WI38 (cell line): ENCODE measurements at regions not wholly inside any gene's neighbourhood (a gene's known extent, or its start where the extent isn't known, plus 50 kb on each side); places are given as distances from the start of the nearest gene placed in this dataset.

ENCODE experiments used
- H3K4me3 ChIP-seq: 2 replicates; pipeline ENCODE4 v1.5.1; 2011; ENCODE audit warnings: low read depth, mild to moderate bottlenecking, control low read depth, low read length
- TF ChIP-seq, protein P1 (sequence below): IDR thresholded peaks from 2 replicates; pipeline ENCODE4 v1.5.1; 2012; ENCODE audit warnings: low read depth, mild to moderate bottlenecking, control low read depth, low read length

DNA sequence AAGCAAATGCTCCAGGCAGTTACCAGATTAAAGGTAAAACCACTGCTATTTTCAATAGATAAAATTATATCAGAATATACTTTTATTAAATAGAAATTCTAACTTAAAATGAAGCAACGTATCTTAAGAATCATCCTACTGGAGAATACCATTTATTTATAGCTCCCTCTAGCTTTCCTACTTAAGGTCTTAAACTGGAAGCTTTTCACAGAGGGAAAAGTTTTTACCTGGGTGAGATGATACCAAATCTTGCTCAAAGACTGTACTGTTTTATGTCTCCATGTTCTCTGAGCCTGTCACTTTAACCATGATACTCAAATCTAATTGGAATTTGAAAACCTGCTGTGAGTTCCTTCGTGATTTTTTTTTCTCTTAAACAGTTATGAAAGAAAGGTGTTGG lies 291.8 kb downstream of the AASDHPPT start:
- TF ChIP-seq, protein P1, sequence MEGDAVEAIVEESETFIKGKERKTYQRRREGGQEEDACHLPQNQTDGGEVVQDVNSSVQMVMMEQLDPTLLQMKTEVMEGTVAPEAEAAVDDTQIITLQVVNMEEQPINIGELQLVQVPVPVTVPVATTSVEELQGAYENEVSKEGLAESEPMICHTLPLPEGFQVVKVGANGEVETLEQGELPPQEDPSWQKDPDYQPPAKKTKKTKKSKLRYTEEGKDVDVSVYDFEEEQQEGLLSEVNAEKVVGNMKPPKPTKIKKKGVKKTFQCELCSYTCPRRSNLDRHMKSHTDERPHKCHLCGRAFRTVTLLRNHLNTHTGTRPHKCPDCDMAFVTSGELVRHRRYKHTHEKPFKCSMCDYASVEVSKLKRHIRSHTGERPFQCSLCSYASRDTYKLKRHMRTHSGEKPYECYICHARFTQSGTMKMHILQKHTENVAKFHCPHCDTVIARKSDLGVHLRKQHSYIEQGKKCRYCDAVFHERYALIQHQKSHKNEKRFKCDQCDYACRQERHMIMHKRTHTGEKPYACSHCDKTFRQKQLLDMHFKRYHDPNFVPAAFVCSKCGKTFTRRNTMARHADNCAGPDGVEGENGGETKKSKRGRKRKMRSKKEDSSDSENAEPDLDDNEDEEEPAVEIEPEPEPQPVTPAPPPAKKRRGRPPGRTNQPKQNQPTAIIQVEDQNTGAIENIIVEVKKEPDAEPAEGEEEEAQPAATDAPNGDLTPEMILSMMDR: no peak
- H3K4me3 ChIP-seq: no peak overlapping the region

- H3K4me3 ChIP-seq: no peak overlapping the region
- TF ChIP-seq, protein P1: no peak
Measured at GRCh38 chr11:106378513-106379179, 301.2 kb downstream of the AASDHPPT start.

GRCh38 chr11:106379265-106379664 lies 301.8 kb downstream of the AASDHPPT start:
- no peak overlapping the region for H3K4me3 ChIP-seq
- TF ChIP-seq, protein P1: no peak

DNA sequence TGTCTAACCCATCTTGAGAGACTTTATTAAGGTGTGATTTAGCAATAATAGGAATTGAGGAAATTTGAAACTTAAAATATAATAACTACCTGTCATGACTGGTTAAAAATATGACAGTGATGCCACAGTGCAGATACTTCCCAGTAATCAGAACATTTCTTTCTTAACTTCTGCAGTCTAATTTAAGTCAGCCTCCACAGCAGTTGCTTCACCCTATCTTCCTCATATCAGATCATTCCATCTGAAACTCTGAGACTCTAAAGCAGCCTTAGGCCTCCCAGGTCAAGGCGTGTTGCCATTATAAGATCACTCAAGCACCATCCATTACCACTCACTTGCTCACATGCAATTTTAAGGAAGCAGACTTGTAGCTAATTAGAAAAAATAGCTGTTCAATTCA lies 302.2 kb downstream of the AASDHPPT start:
- H3K4me3 ChIP-seq: no peak overlapping the region
- TF ChIP-seq, protein P1: no peak

- TF ChIP-seq, protein P1: no peak
Measured at GRCh38 chr11:106381895-106382294, 304.4 kb downstream of the AASDHPPT start.

GRCh38 chr11:106384429-106384828 lies 307.0 kb downstream of the AASDHPPT start:
- H3K4me3 ChIP-seq: no peak overlapping the region
- TF ChIP-seq, protein P1: no peak

More at GRCh38 chr11:106381895-106382294, 304.4 kb downstream of the AASDHPPT start:
- no peak overlapping the region for H3K4me3 ChIP-seq

- TF ChIP-seq, protein P1: no peak
- H3K4me3 ChIP-seq: no peak overlapping the region
Measured at GRCh38 chr11:106386519-106386918, 309.1 kb downstream of the AASDHPPT start.
